PFSK-1 (cell line): ENCODE measurements at regions not wholly inside any gene's neighbourhood (a gene's known extent, or its start where the extent isn't known, plus 50 kb on each side); places are given as distances from the start of the nearest gene placed in this dataset.

Experiments
- FOXP2 ChIP-seq: optimal IDR thresholded peaks from 2 replicates; pipeline ENCODE3; 2011; ENCODE audit warnings: borderline replicate concordance, control low read depth, inconsistent platforms; ENCODE audit not compliant: insufficient read depth; ENCODE audit errors: extremely low read length, extremely low read depth
- POLR2AphosphoS5 ChIP-seq: IDR thresholded peaks from 2 replicates; pipeline ENCODE4 v1.6.1; 2012; ENCODE audit warnings: low read depth, mild to moderate bottlenecking, control low read depth, low read length, moderate library complexity
- REST ChIP-seq, 2 experiments: IDR thresholded peaks; 2 replicates each; pipeline versions ENCODE4 v1.6.1 to v1.8.0; 2011 to 2012; ENCODE audit warnings: low read depth in 2 of 2, low read length in 2 of 2, control low read depth in 1 of 2, inconsistent platforms in 1 of 2, mild to moderate bottlenecking in 1 of 2, moderate library complexity in 1 of 2; ENCODE audit not compliant: insufficient read depth in 1 of 2
- SIN3A ChIP-seq: IDR thresholded peaks from 2 replicates; pipeline ENCODE4 v1.6.1; 2012; ENCODE audit warnings: mild to moderate bottlenecking, low read length, moderate library complexity, borderline replicate concordance; ENCODE audit not compliant: insufficient read depth
- TAF1 ChIP-seq: IDR thresholded peaks from 2 replicates; pipeline ENCODE4 v1.6.1; 2012; ENCODE audit warnings: low read length, control low read depth, borderline replicate concordance; ENCODE audit not compliant: insufficient read depth

DNA sequence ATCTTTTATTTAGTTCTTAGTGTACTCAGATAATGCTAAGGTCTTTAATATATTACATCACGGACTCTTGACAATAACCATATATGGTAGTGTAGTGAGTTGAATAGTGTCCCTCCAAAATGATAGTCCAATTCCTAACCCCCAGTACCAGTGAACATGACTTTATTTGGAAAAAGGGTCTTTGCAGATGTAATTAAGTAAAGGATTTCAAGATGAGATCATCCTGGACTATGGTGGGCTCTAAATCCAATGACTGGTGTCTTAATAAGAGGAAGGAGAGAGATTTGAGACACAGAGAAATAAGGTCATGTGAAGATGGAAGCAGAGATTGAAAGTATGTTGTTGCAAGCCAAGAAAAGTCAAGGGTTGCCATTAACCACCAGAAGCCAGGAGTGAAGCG, 236.5 kb upstream of the DIPK2B start:
- TF ChIP-seq TAF1 (no peak), REST (IDR thresholded peaks at IDR 0.05; ENCODE audit: insufficient read depth in 1 of 2, low read depth in 2 of 2, low read length in 2 of 2) (no peak), FOXP2 (no peak), POLR2AphosphoS5 (no peak), SIN3A (no peak)

DNA sequence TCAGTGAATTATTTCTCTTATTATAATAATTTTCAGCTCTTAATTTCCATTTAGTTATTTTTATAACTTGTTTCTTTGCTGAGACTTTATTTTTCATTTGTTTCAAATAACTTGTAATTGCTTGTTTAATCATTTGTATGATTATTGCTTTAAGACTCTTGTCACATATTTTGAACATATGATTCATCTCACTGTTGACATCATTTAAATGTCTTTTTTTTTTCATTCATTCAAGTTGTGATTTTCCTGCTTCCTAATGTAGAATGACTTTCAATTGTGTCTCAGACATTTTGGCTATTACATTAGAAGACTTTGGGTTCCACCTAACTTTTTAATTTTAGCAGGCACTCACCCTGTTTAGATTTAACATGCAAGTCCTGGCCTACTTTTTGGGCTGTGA, 234.8 kb upstream of the DIPK2B start:
- no peak for TF ChIP-seq SIN3A
- no peak for TF ChIP-seq REST (IDR thresholded peaks at IDR 0.05; ENCODE audit: insufficient read depth in 1 of 2, low read depth in 2 of 2, low read length in 2 of 2)
- no peak for TF ChIP-seq FOXP2
- no peak for TF ChIP-seq TAF1
- no peak for TF ChIP-seq POLR2AphosphoS5

GRCh38 chrX:45434231-45434630, 233.6 kb upstream of the DIPK2B start:
- TF ChIP-seq SIN3A = no peak
- no peak for TF ChIP-seq FOXP2

DNA sequence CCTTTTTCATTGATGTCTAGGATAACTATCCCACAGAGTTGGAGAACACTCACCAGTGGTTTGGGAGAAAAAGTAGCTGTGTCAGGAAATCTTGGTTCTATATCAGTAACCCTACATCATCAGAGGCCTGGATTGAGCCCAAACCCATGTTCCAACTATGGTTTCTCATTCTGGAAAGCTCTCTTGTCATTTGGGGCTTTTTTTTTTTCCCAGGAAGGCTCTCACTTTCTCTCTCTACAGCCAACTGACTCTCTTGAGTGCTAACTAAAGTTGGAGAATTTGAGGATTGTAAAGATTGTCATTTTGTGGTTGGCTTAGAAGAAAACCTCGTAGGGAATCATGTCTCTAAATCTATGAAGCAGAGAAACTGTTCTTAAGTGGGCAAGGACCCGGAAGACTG, 228.2 kb upstream of the DIPK2B start:
- no peak for TF ChIP-seq TAF1
- TF ChIP-seq POLR2AphosphoS5 = no peak
- no peak for TF ChIP-seq FOXP2
- TF ChIP-seq REST (IDR thresholded peaks at IDR 0.05; ENCODE audit: insufficient read depth in 1 of 2, low read depth in 2 of 2, low read length in 2 of 2) = no peak

GRCh38 chrX:45424326-45424725, 223.7 kb upstream of the DIPK2B start:
- TF ChIP-seq POLR2AphosphoS5 (no peak), SIN3A (no peak), TAF1 (no peak), REST (IDR thresholded peaks at IDR 0.05; ENCODE audit: insufficient read depth in 1 of 2, low read depth in 2 of 2, low read length in 2 of 2) (no peak), FOXP2 (no peak)
